H54 (cell line): ENCODE measurements at regions not wholly inside any gene's neighbourhood (a gene's known extent, or its start where the extent isn't known, plus 50 kb on each side); places are given as distances from the start of the nearest gene placed in this dataset.

ENCODE experiments used
- DNase-seq: peaks from one replicate; pipeline ENCODE4 v3.0.0; 2011; ENCODE audit warnings: low spot score, mixed read lengths; ENCODE audit not compliant: insufficient read length
- FAIRE-seq: peaks from 3 replicates; lab custom pipeline; 2011; peaks lifted over from hg19 to GRCh38; lab: Jason Lieb, UNC
- POLR2A ChIP-seq: IDR thresholded peaks from 2 replicates; pipeline ENCODE4 v1.6.1; 2011; ENCODE audit warnings: low read depth, mild to moderate bottlenecking, low read length

DNA sequence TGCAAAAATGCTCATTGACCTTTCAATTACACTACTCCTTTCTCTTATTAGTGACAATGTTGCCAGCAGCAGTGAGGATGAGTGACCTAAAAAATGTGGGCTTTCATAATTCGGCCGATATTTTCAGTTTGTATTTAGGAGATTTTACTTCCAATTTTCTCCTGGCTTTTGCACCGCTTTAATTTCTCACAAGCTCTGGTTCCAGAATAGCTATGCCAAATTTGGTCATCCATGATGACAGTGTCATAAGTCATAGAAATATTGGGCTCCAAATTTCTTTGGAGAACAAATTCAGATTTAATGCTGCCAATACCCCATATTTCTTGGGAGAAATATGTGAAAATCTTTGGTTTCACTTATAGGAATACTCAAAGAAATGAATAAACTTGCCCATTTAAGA is 187.7 kb upstream of the HCCS start:
- DNase-seq (no peak), FAIRE-seq (no peak)
- TF ChIP-seq POLR2A, result no peak

DNA sequence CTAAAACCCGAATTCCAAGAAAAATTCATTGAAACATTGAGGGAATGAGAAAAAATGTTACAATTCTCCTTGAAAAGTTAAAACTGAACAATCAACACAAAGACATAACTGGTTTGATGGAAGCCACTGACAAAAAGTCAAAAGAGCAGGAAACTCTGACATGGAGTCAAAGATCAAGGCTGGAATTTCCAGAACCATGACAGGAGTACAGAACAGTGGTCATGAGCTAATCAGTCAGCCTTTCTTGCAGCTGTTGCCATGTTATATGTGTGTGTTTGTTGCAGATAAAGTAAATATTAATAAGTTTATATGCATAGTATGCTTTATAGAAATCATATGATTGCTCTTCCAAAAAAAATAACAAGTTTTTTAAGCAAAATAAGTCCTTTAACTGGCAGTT is 184.7 kb upstream of the HCCS start:
- DNase-seq, result no peak
- no peak for TF ChIP-seq POLR2A
- FAIRE-seq, result no peak

DNA sequence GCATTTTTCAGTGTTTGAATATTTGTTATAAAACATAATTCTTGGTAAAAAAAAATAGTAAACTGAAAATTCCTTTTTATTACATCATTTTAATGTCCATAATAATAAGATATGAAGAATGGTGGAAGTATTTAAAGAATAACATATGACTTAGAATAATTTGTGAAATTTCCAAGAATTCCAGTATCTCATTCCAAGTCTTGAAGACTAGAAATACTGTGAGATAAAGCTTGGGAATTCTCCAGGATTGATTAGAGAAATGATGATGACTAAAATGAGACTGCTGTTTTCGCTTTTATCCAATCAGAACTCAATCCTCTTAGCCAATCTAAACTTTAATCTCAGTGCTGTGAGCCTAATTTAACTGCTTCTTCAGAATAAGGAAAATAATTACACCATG is 184.2 kb upstream of the HCCS start:
- DNase-seq (no peak), FAIRE-seq (no peak)
- TF ChIP-seq POLR2A, result no peak

DNA sequence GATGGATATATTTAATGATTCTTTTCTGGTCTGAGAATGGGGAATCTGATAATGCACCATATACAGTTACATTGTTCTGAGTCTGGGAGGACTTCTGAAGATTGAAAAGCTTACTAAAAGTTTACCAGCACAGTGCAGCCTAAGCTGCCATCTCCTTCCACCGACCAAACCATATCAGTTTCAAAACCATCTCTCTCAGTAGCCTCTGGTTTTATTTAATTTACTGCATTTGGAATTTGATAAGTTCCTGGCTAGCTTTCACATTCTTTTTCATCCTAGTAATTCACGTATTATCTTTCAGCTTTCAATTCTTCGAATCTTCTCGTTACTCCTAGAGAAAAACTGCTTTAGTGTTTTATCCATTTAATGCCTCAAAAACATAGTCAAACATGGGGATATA is 181.4 kb upstream of the HCCS start:
- DNase-seq (no peak), FAIRE-seq (no peak)
- no peak for TF ChIP-seq POLR2A

DNA sequence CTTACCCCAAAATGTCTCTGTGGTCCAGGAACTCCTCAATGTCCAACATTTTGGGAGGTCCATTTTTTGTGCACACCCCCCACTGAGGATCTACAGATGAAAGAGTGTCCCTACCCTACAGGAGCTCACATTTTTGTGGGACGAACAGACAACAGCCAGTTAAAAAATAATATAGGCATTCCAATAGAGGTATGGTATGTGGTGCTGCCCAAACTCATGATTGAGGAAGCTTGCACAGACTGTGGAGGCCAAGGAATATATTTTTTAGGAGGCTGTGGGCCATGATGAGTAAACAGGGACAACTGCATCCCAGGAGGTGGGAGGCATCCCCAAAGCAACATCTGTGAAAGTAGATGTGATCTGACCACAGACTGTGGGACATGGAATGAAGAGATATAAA is 181.0 kb upstream of the HCCS start:
- DNase-seq (no peak), FAIRE-seq (no peak)
- TF ChIP-seq POLR2A, result no peak

DNA sequence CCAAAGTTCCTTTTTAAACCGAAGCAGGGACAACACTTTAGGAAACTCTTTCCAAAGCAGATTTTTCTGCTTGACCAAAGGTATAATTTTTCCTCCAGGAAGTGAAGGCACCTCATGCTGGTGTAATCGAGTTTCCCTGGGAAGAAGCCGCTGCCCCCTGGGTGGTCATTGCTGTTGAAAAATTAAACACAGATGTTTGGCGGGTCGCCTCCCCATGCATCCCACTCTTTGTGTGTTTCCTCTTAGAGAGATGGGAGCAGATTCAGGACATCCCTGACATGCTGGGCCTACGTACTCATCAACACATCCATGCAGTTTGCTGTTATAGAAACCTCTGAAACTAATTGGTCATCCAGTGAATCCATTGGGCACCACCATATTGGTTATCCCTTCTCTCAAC is 179.2 kb upstream of the HCCS start:
- DNase-seq (no peak), FAIRE-seq (no peak)
- TF ChIP-seq POLR2A, result no peak

DNA sequence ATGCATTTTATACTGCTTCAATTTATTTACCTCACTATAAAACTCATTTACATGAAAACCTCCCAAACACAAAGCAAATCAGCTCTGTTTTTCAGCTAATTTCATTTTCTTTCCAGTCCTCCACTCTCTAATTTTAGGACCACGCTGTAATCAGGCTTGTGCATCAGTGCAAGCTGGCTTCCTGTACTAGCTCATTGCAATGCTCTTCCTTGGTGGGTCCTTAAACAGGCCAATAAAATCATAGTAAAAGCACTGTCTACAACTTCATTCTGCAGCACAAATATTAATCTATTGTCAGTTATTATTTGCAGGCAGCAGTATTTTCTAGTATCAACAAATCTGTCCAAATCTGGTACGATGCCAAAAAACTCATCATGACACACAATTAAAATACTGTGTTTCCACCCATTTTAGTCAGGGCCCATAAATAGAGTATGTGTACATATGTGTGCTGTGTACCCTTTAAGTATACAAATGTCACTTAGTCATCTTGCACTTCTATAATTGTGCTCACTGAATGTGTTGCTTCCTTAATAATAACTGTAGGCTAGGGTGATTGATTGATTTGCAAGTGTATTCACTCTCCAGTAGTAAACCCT is 178.2 kb upstream of the HCCS start:
- TF ChIP-seq POLR2A, result no peak
- no peak for DNase-seq
- FAIRE-seq, result no peak

DNA sequence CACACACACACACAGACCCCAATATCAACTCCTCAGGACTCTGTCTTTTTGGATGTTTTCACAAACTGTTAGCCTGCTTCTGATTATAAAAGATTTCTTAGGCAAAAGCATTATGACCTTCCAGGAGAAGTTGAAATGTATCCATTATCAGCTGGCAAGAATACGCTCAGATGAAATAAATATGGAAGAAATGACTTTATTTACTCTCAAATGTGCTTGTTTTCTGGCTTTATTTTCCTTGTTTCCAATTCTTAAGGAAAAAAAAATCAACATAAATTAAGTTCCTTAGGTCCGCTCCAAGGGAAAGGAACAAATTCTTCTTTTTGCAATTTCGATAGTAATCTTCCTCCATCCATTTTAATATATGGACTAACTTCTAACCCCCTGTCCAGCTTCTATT is 175.6 kb upstream of the HCCS start:
- DNase-seq (no peak), FAIRE-seq (no peak)
- no peak for TF ChIP-seq POLR2A

DNA sequence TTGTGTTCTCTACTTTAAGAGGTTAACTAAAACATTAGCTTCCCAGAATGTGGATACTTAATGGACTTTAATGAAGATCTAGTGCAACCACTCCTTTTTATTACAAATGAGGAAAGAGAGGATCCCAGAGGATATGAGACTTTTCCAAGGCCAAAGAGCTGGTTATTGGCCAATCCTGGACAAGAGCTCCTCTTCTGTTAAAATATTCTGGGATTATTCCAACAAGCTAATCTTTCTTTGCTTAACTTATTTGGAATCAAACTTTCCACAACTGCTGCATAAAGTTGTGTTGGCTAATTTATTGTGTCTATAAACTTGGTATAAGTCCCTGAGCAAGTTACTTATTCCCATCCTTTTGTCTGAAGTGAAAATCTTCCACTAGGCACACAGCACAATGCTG is 174.2 kb upstream of the HCCS start:
- no peak for DNase-seq
- TF ChIP-seq POLR2A, result no peak
- no peak for FAIRE-seq

DNA sequence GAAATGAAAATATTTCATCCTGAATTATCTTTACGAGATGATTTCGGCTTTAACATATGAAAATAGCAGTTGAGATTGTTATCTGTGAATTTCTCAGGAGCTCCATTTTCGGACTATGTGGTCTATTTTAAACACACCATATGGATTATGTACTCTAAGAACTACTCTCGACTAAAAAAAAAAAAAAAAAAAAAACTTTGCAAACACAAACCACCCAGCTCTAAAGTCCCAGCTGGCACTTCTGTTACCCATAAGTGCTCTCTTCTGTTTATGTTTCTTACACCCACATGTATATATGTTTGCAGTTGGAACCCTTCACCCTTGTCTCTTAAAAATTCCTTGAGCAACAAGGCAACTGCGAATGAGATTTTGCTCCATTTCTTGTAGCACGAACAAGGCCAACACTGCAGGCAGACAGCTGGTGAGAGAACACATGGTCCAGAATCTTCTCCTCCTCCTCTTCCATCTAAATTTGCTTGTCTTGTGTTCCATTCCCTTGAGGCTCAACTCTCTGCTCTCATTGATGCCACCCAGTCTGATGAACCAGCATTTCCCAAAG is 172.7 kb upstream of the HCCS start:
- no peak for TF ChIP-seq POLR2A
- DNase-seq (no peak), FAIRE-seq (no peak)

DNA sequence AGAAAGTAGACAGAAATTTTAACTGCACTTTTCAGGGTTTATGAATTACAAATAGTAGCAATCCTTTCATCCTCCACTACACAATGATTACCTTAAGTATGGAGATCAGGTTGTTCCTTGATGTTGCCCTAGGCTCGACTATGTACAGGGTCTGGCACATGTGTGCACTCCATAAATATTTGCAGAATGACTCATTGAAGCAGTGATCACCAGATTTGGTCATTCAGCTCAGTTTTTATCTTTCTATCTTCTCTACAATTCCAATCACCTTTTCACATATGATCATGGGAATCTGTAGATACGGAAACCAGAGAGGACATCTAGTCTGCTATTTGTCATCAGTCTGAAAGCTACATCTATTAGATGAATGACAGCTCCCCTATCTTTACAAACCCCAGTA is 171.7 kb upstream of the HCCS start:
- peak; percentile 0 for DNase-seq
- FAIRE-seq, result no peak
- no peak for TF ChIP-seq POLR2A

DNA sequence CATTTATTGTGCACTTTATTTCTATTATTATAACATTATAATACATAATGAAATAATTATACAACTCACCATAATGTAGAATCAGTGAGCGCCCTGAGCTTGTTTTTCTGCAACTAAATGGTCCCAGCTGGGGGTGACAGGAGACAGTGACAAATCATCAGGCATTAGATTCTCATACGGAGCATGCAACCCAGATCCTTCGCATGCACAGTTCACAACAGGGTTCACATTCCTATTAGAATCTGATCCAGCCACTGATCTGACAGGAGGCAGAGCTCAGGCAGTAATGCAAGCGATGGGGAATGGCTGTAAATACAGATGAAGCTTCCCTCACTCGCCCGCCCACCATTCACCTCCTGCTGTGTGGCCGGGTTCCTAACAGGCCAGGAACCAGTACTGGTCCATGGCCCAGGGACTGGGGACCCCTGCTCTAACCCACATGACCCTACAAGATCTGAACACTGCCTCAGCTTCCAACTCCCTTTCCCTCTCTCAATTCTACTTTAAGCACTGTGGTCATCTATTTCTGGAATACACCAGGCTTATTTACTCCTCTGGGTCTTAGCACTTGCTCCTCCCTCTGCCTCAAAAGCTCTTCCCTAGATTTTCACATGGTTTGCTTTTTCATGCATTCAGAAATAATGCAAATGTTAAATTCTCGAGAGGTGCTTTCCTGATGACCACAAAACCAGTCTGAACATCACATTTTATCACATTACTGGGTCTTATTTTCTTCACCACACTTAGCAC is 166.8 kb upstream of the HCCS start:
- DNase-seq, result no peak
- no peak for TF ChIP-seq POLR2A
- no peak for FAIRE-seq

DNA sequence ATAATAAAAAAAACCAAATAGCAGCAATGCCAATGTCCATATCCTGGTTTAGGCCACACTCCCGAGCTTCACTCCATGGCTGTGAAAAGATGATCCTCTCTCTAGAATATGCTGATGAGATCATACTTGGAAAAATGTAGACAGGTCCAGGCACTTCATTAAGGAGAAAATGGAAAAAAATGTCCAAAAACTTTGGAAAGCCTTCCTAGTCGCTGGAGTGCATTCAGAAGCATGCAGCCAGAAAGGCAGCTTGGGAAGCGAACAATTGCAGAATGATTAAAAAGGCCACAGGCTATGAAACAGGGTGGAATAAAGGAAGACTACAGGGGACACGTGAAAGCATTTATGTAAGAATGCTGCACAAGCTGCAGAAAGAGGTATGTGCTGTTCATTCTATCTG is 165.6 kb upstream of the HCCS start:
- TF ChIP-seq POLR2A, result no peak
- no peak for DNase-seq
- no peak for FAIRE-seq

DNA sequence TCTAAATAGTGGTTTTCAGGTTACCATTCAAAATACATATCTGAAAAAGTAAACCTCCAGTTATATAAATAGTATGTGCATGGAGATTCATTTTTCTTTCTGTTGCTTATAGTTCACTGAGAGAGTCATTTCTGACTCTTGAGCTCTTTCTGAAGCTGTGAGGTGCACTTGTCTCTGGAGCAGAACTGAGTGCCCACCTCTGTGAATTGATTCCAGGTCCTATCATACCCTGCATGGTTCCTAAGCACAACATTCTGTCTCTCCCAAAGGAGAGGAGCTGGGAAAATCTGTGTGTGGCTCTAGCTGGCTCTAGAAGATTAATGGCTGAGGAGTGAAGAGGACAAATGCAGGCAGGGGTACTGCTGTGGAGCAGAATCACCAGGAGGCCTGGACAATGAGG is 161.6 kb upstream of the HCCS start:
- FAIRE-seq (no peak), DNase-seq (no peak)
- no peak for TF ChIP-seq POLR2A

DNA sequence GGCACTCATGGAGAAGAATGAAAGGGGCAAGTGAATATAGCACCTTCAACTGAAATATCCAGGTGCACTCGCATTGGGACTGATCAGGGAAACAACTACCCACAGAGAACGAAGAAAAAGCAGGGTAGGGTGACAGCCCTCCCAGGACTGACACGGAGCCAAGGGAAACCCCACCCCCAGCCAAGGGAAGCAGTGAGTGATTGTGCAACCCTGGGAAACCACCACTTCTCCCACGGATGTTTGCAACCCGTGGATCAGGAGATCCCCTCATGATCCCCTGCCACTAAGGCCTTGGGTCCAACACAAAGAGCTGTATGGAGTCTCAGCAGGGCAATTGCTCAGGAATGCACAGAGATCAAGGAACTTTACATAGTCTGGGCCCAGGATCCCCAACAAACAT is 158.5 kb upstream of the HCCS start:
- TF ChIP-seq POLR2A, result no peak
- no peak for DNase-seq
- no peak for FAIRE-seq

DNA sequence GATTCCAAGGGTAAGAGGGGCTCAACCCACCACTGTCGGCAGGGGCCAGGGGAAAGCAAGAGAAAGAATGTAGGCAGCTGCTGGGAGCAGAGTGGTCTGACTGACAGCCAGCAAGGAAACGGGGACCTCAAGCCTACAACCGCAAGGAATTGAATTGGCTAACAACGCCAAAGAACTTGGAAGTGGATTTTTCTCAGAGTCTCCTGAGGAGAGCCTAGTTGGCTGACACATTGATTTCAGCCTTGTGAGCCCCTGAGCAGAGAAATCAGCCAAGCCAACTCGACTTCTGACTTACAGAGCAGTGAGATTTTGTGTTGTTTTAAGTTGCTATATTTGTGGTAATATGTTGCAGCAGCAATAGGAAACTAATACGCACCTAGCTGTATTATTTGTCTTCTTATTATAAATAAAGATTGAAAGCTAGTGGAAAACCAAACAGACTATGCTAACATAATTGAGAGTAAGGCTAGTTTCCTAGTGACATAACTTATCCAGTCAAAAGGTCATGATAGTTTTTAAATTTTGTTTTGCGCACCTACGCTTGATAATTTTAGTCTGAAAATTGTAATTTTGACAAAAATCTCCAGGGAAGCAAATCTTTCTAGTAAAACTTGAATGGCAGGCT is 145.8 kb upstream of the HCCS start:
- TF ChIP-seq POLR2A, result no peak
- FAIRE-seq (no peak), DNase-seq (no peak)
